Neutrophil (primary cell): ENCODE measurements at regions not wholly inside any gene's neighbourhood (a gene's known extent, or its start where the extent isn't known, plus 50 kb on each side); places are given as distances from the start of the nearest gene placed in this dataset.

Experiments used
- H3K27ac ChIP-seq: fragments of 200-600 bp; sonication (generic); 2 replicates; pipeline ENCODE4 v1.5.1; 2016; ENCODE audit warnings: mild to moderate bottlenecking, moderate library complexity
- H3K27me3 ChIP-seq: fragments of 200-600 bp; sonication (generic); 2 replicates; pipeline ENCODE4 v1.6.0; 2016; ENCODE audit warnings: mild to moderate bottlenecking
- H3K36me3 ChIP-seq: fragments of 200-600 bp; sonication (generic); 2 replicates; pipeline ENCODE4 v1.5.1; 2017
- H3K4me1 ChIP-seq, 2 experiments: fragments of 200-600 bp in 1 of 2; sonication (generic) in 1 of 2; 1 replicate in 1 of 2; 2 replicates in 1 of 2; pipeline versions ENCODE4 v1.5.1 to v1.6.1; 2013 to 2016; ENCODE audit warnings: low read depth in 1 of 2, low read length in 1 of 2, mild to moderate bottlenecking in 1 of 2, moderate library complexity in 1 of 2; ENCODE audit not compliant: control insufficient read depth in 1 of 2, insufficient read depth in 1 of 2
- H3K4me3 ChIP-seq, 2 experiments: fragments of 200-600 bp in 1 of 2; sonication (generic) in 1 of 2; 1 replicate in 1 of 2; 2 replicates in 1 of 2; pipeline ENCODE4 v1.5.1; 2013 to 2016; ENCODE audit warnings: low read depth in 1 of 2, low read length in 1 of 2, mild to moderate bottlenecking in 1 of 2, moderate library complexity in 1 of 2
- H3K9me3 ChIP-seq: fragments of 200-600 bp; sonication (generic); 2 replicates; pipeline ENCODE4 v1.5.1; 2016
- CTCF ChIP-seq: fragments of 200-600 bp; sonication (generic); IDR thresholded peaks from 2 replicates; pipeline ENCODE4 v1.5.1; 2016; ENCODE audit warnings: antibody characterized with exemption

- no peaks in the 10 kb centered on the region for H3K4me1 ChIP-seq
- H3K9me3 ChIP-seq: no peaks in the 10 kb centered on the region
- H3K4me3 ChIP-seq: no peak overlapping the region
- no peak overlapping the region for H3K27ac ChIP-seq
- no peaks in the 10 kb centered on the region for H3K36me3 ChIP-seq
- H3K27me3 ChIP-seq: peaks cover 71% of the 10 kb centered on the region
- TF ChIP-seq CTCF: no peak
Observed at GRCh38 chr2:45180033-45180746, 170.9 kb upstream of the SIX2 start.

GRCh38 chr2:45178854-45179253 is 169.6 kb upstream of the SIX2 start:
- H3K27me3 ChIP-seq: peaks cover 83% of the 10 kb centered on the region
- TF ChIP-seq CTCF: no peak
- no peaks in the 10 kb centered on the region for H3K4me1 ChIP-seq

GRCh38 chr2:45178359-45178758 is 169.1 kb upstream of the SIX2 start:
- Histone ChIP-seq H3K27ac (no peak overlapping the region), H3K27me3 (peaks cover 84% of the 10 kb centered on the region), H3K36me3 (no peaks in the 10 kb centered on the region), H3K4me3 (no peak overlapping the region), H3K9me3 (no peaks in the 10 kb centered on the region), H3K4me1 (no peaks in the 10 kb centered on the region)
- TF ChIP-seq CTCF: no peak

More at GRCh38 chr2:45178854-45179253, 169.6 kb upstream of the SIX2 start:
- Histone ChIP-seq H3K27ac (no peak overlapping the region), H3K36me3 (no peaks in the 10 kb centered on the region), H3K4me3 (no peak overlapping the region), H3K9me3 (no peaks in the 10 kb centered on the region)

- H3K27me3 ChIP-seq: peaks cover 84% of the 10 kb centered on the region
- TF ChIP-seq CTCF: no peak
- no peak overlapping the region for H3K27ac ChIP-seq
- H3K36me3 ChIP-seq: no peaks in the 10 kb centered on the region
- no peaks in the 10 kb centered on the region for H3K4me1 ChIP-seq
- H3K9me3 ChIP-seq: no peaks in the 10 kb centered on the region
- no peak overlapping the region for H3K4me3 ChIP-seq
Observed at GRCh38 chr2:45177870-45178269, 168.6 kb upstream of the SIX2 start.

GRCh38 chr2:45176390-45176789 is 167.1 kb upstream of the SIX2 start:
- Histone ChIP-seq H3K27me3 (peaks cover 93% of the 10 kb centered on the region), H3K4me1 (no peaks in the 10 kb centered on the region), H3K4me3 (no peak overlapping the region), H3K36me3 (no peaks in the 10 kb centered on the region), H3K27ac (no peak overlapping the region), H3K9me3 (no peaks in the 10 kb centered on the region)
- no peak for TF ChIP-seq CTCF
